HG03045 (cell line): ENCODE measurements at regions not wholly inside any gene's neighbourhood (a gene's known extent, or its start where the extent isn't known, plus 50 kb on each side); places are given as distances from the start of the nearest gene placed in this dataset.

Experiments used
- ATAC-seq: cut with Tn5 transposase; IDR thresholded peaks from one replicate; pipeline ENCODE4 v1.9.1; 2021; ENCODE audit warnings: mild to moderate bottlenecking, moderate library complexity; ENCODE audit not compliant: unreplicated experiment

GRCh38 chr5:71945436-71945835 lies 161.8 kb upstream of the MAP1B start:
- ATAC-seq, result no peak

- no peak for ATAC-seq
Measured at GRCh38 chr5:71946343-71947030, 160.8 kb upstream of the MAP1B start.

GRCh38 chr5:71948206-71948605 lies 159.1 kb upstream of the MAP1B start:
- no peak for ATAC-seq

DNA sequence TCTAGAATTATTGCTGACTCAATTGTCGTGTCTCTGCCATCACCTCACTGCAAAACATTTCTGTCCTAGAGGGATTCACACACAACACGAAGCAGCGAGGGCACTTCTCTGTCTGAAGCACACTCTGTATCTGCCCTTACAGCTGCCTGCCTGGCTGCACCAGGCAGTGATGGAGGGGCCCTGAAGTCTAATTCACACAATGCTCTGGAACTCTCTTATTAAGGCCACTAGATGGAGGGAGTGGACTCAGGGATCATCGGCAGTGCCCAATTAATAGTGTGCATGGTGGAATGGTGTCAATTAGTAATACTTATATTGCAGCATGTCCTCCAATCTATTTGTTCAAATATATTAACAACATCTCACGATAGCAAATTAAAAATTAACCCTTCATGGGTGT lies 157.5 kb upstream of the MAP1B start:
- ATAC-seq, result no peak

GRCh38 chr5:71953866-71954265 lies 153.4 kb upstream of the MAP1B start:
- no peak for ATAC-seq

- no peak for ATAC-seq
Measured at GRCh38 chr5:71954329-71954728, 152.9 kb upstream of the MAP1B start.

DNA sequence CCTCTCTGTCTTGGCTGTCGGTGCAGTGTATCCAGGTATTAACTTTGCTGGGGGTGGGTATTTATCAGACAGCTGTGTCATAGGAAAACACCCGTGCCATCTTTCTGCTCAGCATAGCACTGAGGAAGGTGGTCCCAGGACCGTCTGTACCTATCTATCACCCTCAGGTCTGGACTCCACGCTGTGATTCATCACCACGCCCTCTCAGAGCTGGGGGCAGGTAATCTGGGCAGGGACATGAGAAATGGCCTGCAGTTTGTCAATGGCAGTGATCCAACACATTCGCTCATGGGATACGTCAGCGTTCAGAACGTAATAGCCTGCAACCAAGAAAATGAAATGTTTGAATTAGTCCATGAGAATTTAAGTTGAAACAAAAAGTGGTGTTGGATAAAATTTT lies 151.6 kb upstream of the MAP1B start:
- ATAC-seq, result no peak

- ATAC-seq, result no peak
Measured at GRCh38 chr5:71957292-71957898, 149.9 kb upstream of the MAP1B start.

- ATAC-seq, result no peak
Measured at GRCh38 chr5:71960195-71960594, 147.1 kb upstream of the MAP1B start.

DNA sequence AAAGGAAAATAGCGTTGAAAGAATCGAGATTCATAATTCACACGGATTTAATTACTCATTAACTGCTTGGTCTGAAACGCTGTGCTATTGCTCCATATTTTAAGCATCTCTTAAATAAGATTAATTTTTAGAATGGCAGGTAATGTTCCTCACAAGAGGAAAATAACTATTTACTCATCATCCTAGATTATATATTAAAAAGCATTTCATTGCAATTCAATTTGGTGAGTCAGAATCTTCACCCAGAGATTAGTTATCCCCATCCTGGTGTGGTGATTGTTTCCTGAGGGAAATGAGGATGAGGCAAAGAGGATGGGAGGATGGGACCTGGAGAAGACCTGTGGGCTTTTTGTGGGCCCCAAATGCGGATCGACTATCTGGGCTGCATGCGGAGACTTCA lies 145.5 kb upstream of the MAP1B start:
- ATAC-seq, result no peak

- ATAC-seq, result no peak
Measured at GRCh38 chr5:71969460-71969859, 137.8 kb upstream of the MAP1B start.

- no peak for ATAC-seq
Measured at GRCh38 chr5:71971862-71972261, 135.4 kb upstream of the MAP1B start.

DNA sequence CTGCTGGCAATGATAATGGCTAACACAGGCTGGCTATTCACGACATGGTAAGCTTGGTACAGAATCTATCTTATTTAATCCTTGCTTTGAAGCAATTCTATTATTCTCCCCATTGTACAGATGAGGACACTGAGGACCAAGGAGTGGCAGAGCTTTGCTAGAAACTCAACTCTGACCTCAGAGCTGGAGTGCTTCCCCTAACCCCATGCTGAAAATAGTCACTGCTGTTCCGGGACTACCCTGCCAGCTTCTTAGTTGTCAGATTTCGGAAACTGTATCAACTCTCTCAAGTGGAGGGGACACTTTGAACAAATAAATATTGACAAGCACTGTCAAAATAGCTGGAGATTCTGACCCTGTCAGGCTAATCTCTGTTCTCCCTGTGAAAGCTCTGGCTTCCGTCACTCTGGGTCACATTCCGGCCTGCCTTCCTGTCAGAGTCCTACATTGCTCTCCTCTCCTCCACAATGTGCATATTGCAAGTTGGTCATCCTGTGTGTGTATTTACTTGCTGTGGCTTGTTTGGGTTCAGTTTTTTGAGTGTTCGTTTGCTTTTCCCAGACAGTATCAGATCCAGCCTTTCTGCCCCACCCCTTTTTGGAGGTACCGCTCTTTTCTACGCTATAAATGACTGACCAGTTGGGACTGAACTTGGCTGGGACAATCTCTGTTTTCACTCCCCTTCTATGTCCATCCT lies 134.3 kb upstream of the MAP1B start:
- no peak for ATAC-seq

DNA sequence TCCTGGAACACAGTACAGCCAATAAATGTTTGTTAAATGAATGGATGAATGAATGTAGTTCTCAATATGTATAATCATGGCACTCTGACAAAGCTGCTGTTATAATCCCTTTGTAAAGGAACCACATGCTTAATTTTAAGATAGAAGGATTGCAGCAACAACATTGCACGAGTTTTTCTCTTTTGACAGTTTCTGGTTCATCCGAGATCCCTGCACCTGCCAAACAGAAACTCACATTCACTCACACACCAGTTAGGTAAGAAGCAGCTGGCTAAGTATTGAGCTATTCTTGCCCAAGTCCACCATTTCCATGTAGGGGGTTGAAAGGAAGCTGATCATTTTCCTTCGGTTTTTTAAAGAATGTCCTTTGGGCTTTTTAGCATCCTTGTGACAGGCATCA lies 133.7 kb upstream of the MAP1B start:
- ATAC-seq, result no peak

- ATAC-seq, result no peak
Measured at GRCh38 chr5:71974165-71974564, 133.1 kb upstream of the MAP1B start.

GRCh38 chr5:71974622-71975021 lies 132.7 kb upstream of the MAP1B start:
- ATAC-seq, result no peak

- no peak for ATAC-seq
Measured at GRCh38 chr5:71976449-71976848, 130.8 kb upstream of the MAP1B start.

- ATAC-seq, result no peak
Measured at GRCh38 chr5:71977311-71977710, 130.0 kb upstream of the MAP1B start.

- no peak for ATAC-seq
Measured at GRCh38 chr5:71978216-71978615, 129.1 kb upstream of the MAP1B start.

- ATAC-seq, result no peak
Measured at GRCh38 chr5:71982717-71983395, 124.4 kb upstream of the MAP1B start.

DNA sequence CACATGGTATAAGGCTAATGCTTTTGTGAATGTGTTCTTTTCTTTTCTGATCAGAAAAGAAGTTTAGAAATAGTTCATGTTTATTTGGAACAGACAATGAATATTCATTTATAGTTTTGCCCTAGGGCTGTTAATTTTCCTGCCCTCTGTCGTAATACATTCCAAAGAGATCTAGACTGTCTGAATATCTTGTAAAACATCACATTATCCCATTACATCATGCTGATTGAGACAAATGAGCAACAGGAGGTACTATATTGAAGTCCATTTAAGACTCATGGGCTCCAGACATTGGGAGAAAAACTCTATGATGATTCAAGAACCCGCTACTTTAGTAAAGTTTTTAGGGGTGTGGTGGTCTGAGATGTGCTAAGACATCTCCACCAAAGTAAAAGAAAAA lies 121.2 kb upstream of the MAP1B start:
- no peak for ATAC-seq

DNA sequence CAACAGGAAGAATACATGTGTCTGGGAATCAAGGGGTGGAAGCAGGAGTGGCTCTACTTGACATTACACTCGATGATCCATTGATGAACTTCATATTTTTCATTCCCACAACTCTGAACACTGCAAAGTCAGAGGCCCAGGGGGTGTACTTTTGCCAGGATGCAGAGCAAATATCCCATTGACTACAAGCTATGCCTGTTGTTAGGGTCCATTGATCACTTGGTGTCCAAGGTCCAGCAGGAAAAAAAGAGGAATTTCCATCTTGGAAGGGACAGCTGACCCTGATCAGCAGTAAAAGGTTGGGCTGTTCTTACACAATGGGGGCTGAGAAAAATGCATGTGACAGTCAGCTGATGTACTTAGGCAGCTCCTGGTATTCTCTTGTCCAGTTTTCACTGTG lies 118.5 kb upstream of the MAP1B start:
- ATAC-seq, result no peak
